Stimulated activated CD4-positive, alpha-beta T cell treated with anti-CD3 and anti-CD28 coated beads, Interleukin-12 subunit alpha, Interleukin-12 subunit beta, amount 100 ng/mL, for 4 hours (primary cell): ENCODE measurements at regions not wholly inside any gene's neighbourhood (a gene's known extent, or its start where the extent isn't known, plus 50 kb on each side); places are given as distances from the start of the nearest gene placed in this dataset.

Source experiments
- DNase-seq: peaks from one replicate; pipeline ENCODE4 v3.0.0-alpha.2; 2020

DNA sequence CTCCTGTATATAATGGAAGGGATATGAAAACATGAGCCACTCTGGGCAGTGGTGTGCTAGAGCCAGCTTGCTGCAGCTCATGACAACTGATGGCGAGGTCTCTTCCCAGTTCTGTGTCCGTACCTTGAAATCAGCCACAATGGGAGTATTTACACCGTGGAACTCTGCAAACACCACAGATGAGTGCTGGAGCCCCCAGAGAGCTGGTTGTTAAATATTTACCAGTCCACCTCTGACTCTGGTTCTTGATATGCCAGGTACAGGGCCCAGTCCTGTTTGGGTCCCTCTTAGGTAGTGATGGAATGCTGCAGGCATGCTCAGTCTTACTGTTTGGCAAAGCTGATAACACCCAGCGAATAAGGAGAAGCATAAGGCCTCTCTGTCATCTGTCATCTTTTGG lies 116.1 kb upstream of the GLI2 start:
- DNase-seq: no peak

GRCh38 chr2:120620025-120620793 lies 115.5 kb upstream of the GLI2 start:
- DNase-seq: no peak

DNA sequence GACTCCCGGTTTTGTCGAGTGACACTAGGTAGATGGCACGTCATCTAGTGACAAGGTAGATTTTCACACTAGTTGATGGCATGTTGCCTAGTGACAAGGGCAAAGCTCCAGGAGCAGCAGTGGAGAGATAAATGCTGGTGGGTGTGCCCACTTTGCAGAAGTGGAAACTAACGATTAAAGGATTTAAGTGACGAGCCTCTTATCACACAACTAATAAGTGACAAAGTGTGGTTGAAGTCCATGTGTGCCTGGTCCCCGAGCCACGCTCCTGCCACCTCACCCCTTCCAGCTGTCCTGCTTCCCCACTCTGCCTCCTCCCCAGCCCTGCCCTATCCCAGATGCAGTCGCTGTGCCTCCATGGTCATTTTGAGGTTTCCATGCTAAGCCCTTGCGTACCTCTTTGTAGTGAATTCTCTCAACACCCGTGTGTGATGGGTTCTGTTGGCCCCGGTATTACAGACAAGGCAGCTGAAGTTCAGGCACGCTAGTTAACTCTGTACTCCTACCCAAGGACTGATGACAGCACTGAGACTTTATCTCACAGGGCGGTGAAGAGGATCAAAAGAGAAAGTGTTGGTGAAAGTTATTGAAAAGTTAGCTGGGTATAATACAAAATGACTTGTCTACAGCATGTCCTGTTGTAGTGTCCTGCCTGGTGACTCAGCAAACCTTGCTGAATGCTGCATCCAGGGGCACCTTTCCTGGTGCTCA lies 113.4 kb upstream of the GLI2 start:
- no peak for DNase-seq

- no peak for DNase-seq
Observed at GRCh38 chr2:120622886-120623753, 112.5 kb upstream of the GLI2 start.

DNA sequence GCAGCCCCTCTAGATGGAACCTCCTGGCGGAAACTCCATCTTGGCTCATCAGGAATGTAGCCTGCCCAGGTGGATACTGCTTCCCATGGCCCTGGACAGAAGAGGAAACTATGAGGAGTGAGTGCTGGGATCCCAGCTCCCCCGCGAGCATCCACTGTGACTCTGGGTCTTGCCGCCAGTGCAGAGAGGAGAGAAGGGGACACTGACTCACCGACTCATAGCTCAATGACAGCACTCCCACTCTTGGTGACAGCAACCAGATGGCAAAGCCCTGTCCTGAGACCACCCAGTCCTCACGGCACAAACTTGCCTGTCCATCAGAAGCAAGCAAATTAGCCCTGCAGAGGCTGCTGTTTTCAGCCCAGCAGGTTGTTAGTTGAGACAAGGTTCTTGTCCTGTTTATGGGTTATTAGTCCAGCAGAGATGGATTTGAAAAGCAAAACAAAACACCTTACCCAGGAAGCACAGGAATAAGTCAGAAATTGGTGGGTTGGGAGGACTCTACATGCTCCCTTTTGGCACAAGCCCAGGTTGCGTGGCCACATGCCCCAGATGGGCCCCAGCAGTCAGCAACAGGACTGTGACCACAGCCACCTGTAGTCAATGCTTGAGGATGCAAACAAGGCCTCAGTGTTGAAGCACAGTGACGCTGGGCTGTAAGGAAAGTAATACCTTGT lies 111.5 kb upstream of the GLI2 start:
- no peak for DNase-seq

- DNase-seq: no peak
Observed at GRCh38 chr2:120624738-120625446, 110.8 kb upstream of the GLI2 start.

DNA sequence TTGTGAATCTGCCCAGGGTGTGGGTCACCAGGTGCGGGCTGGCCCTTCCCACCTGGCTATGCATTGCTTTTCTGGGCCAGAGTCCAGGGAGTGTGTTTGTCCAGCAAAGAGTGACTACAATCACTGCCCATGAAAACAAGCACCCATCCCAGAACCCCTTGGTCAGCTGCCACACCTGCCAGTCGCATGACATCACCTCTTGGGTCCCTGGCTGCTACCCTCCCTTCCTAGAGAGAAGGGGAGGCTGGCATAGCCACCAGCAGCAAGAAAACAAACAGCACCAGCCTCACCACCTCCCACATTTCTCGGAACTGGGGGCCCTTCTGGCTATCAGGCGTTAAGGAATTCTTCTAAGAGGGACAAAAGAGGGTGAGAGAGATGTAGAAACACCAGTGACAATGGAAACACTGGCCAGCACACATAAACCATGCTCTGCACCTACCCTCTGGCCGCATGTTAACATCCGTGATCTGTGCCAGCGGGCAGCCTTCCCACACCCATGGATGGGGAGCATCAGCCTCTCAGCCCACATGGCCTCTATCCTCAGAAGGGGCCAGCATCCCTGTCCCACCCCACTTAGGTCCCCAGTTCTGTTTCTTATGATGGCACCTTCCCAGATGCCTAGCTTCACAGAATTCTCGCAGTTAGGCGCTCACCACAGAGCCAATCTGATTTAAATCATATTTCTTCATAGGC lies 109.7 kb upstream of the GLI2 start:
- no peak for DNase-seq

DNA sequence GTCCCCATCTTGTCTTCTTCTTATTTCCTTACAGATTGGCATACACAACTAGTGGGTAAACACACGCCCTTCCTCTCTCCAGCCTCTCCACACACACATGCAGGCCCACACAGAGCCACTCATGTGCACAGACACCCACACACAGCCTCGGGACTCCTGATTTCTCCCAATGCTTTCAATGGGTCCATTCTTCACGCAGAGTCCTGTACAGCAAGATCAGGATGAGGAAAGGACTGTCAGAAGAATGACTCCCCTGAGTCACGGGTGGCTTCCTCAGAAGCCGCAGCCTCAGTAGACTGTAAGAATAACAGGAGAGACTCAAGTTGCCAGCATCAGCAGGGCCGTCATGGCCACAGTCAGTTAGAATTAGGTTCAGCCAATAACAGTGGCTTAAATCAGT lies 109.1 kb upstream of the GLI2 start:
- DNase-seq: no peak

DNA sequence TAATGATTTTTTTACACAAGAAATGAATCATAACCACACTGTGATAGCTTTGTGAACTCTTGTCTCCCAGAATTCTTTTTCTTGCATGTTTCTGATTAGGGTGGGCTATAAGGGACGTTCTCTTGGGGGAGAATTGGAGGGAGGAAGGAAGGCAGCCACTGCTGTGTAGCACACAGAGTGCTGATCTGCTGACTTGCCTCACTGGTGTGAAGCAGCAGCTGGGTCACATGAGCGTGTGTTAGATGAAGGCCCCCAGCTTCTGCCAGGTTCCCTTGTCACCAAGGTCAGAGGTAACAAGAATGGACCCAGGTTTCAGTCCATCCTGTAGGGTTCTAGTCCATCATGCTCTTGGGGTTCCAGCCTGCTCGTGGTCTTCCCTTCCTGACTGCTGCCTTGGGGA lies 107.4 kb upstream of the GLI2 start:
- DNase-seq: no peak

- no peak for DNase-seq
Observed at GRCh38 chr2:120629241-120629895, 106.3 kb upstream of the GLI2 start.

GRCh38 chr2:120630031-120630701 lies 105.5 kb upstream of the GLI2 start:
- no peak for DNase-seq

DNA sequence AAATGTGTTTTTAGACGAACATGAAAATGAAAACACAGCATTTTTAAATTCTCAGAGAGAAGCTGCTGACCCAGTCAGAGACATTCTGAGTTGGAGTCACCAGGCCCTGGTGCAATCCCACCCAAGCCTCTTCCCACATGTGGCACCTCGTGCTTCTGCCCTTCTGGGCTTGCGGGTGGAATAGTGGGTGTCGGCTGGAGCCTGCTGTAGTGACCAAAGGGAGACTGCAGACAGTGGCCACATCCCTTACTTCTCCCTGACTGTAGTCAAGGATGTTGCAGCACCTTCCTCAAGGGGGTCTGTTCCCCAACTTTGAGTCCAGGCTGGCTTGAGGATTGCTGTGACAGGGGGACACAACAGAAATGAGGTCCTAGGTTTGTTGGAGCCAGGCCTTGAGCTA lies 104.4 kb upstream of the GLI2 start:
- DNase-seq: no peak

DNA sequence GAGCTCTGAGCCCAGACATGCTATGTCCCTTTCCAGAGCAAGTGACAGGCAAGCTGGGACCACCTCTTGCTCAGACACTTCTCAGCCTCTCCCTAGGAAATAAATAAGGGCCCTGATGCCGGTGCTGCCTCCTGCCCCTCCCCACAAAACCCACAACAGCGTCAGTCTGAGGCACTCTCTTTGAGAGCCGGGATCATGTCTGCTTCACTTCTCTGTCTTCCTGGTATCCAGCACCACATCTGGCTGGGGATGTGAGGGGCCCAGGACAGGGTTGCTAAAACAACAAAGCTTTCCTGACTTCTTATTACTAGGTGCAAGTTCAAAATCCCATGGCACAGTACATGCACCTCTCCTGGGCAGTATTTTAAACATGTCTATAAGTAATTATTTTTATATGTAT lies 103.9 kb upstream of the GLI2 start:
- DNase-seq: no peak

- no peak for DNase-seq
Observed at GRCh38 chr2:120632796-120633646, 102.6 kb upstream of the GLI2 start.

DNA sequence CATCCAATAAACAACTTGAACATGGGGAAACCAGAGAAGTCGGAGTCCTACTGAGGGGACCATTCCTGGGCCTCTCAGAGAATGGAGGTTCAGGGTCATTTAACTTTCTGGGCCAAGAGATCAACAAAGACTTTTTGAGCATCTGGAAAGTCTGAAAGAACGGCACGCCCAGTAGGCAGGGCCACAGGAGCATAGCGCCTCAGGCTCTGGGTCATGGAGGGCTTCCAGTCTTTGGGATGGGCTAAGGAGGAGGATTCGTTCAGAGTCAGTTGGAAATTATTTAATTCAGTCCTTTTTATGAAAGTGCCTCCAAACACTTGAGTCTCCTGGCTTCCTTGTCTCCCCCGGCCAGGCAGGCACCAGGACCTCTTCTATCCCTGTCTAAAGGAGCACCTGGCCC lies 101.1 kb upstream of the GLI2 start:
- DNase-seq: no peak

DNA sequence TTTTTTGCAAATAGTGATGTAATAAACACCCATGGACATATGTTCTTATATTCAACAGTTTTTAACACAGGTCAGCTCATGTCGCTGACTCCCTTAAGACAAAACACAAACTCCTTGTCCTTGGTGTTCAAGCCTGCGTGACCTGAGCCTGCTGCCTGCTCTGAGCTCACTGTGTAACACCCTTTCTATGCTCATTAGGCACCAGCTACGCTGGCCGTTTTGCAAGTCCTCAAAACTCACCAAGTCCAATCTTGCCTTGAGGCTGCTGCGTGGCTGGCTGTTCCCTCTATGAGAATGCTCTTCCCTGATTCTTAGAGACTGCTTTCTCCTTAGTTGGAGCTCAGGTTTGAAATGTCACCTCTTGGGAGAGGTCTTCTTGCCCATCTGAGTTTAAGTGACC lies 100.5 kb upstream of the GLI2 start:
- DNase-seq: no peak

GRCh38 chr2:120637847-120638246 lies 97.8 kb upstream of the GLI2 start:
- no peak for DNase-seq

- DNase-seq: no peak
Observed at GRCh38 chr2:120638450-120638849, 97.2 kb upstream of the GLI2 start.

DNA sequence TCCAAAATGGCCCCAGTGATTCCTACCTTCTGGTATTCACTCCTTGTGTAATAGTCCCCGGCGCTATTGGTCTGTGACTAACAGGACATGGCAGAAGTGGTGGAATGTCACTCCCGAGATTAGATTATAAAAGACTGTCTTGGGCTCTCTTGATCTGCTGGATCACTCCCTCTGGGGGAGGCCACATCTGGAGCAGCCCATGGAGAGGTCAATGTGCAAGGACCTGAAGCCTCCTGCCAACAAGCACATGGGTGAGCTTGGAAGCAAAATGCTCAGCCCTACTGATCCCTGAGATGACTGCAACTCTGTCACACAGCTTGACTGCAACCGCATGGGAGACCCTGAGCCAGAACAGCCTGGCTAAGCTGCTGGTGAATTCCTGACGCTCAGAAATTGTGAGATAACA lies 94.3 kb upstream of the GLI2 start:
- DNase-seq: no peak

DNA sequence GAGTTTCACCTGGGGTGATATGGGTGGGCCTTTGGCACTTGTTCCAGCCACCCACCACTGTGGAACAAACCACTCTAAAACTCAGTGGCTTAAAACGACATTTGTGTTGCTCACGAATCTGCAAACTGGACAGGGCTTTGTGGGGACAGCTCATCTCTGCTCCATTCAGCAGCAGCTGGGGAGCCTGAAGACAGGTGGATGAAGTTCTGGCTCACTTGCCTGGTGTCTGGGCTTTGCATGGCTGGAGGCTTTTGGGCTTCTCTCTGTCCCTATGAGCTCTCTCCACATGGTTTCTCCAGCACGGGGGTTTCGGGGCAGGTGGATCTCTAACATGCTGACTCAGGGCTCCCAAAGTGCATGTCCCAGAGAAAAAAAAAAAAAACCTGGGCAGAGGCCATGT lies 93.0 kb upstream of the GLI2 start:
- DNase-seq: no peak
